ENCODE measurements at regions not wholly inside any gene's neighbourhood (a gene's known extent, or its start where the extent isn't known, plus 50 kb on each side); places are given as distances from the start of the nearest gene placed in this dataset.

DNA sequence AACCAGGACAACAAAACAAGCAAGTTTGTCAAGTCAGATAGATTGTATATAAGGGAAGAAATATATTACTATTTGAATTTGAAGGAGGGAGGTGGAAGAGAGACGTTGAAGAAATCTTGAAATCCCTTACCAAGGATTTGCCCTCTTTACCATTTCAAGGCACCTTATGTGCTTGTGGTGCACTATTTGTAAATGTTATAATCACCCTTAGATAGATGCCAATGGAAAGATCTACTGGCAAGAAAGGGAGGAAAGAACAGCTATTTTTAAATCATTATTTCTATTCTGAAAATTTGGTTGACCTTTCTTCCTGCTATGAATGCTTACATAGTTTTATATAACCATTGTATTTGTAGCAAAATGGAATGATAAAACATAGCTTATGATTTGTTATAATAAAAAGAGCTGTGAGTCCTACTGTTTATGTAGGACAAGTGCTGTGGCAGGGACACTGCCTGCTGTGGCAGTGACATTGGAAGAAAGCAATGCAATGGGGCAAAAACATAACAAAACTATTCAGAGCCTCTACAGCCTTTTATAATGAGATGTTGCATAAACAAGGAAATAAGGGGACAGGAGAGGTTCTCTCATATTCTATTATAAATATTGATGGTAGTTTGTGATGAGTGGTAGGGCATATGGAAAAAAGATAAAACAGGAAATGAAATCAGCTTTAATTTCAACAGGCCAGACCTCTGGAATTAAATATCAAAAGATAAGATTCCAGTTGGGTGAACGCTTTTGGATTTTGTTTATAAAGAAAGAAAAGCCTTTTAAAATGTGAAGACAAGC lies 1145.2 kb upstream of the GJE1 start:
- Histone ChIP-seq H3K4me1 (peaks cover 0 to 36% (median 7%) of the 10 kb centered on the region in 3 donors), H3K36me3 (no peaks in the 10 kb centered on the region), H3K27ac (peak overlapping the region in 1 of 4 donors; percentile 12), H3K27me3 (no peaks in the 10 kb centered on the region), H3K4me3 (no peak overlapping the region), H3K9me3 (no peaks in the 10 kb centered on the region)
- TF ChIP-seq, protein P1, sequence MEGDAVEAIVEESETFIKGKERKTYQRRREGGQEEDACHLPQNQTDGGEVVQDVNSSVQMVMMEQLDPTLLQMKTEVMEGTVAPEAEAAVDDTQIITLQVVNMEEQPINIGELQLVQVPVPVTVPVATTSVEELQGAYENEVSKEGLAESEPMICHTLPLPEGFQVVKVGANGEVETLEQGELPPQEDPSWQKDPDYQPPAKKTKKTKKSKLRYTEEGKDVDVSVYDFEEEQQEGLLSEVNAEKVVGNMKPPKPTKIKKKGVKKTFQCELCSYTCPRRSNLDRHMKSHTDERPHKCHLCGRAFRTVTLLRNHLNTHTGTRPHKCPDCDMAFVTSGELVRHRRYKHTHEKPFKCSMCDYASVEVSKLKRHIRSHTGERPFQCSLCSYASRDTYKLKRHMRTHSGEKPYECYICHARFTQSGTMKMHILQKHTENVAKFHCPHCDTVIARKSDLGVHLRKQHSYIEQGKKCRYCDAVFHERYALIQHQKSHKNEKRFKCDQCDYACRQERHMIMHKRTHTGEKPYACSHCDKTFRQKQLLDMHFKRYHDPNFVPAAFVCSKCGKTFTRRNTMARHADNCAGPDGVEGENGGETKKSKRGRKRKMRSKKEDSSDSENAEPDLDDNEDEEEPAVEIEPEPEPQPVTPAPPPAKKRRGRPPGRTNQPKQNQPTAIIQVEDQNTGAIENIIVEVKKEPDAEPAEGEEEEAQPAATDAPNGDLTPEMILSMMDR (IDR thresholded peaks at IDR 0.05) = no peak
- no peak for TF ChIP-seq POLR2A (IDR thresholded peaks at IDR 0.05)
- TF ChIP-seq EP300 (IDR thresholded peaks at IDR 0.05) = no peak
- TF ChIP-seq POLR2AphosphoS5 (IDR thresholded peaks at IDR 0.05) = no peak
- ATAC-seq = no peak
- WGBS, 2 donors (ENCODE audit: low coverage in 1 of 2) = 21 to 57% methylated on average over 2 of the region's 2 CpGs

GRCh38 chr6:140985679-140986275 lies 1146.9 kb upstream of the GJE1 start:
- no peak for ATAC-seq
- Histone ChIP-seq H3K9me3 (no peaks in the 10 kb centered on the region), H3K4me1 (peaks cover 0 to 40% (median 7%) of the 10 kb centered on the region in 3 donors), H3K27me3 (no peaks in the 10 kb centered on the region), H3K27ac (no peak overlapping the region), H3K4me3 (no peak overlapping the region), H3K36me3 (no peaks in the 10 kb centered on the region)
- TF ChIP-seq, protein P1 (IDR thresholded peaks at IDR 0.05) = no peak
- TF ChIP-seq EP300 (IDR thresholded peaks at IDR 0.05) (no peak), POLR2A (IDR thresholded peaks at IDR 0.05) (no peak), POLR2AphosphoS5 (IDR thresholded peaks at IDR 0.05) (no peak)
- WGBS, 2 donors (ENCODE audit: low coverage in 1 of 2) = 35 to 42% methylated on average over 2 of the region's 2 CpGs

DNA sequence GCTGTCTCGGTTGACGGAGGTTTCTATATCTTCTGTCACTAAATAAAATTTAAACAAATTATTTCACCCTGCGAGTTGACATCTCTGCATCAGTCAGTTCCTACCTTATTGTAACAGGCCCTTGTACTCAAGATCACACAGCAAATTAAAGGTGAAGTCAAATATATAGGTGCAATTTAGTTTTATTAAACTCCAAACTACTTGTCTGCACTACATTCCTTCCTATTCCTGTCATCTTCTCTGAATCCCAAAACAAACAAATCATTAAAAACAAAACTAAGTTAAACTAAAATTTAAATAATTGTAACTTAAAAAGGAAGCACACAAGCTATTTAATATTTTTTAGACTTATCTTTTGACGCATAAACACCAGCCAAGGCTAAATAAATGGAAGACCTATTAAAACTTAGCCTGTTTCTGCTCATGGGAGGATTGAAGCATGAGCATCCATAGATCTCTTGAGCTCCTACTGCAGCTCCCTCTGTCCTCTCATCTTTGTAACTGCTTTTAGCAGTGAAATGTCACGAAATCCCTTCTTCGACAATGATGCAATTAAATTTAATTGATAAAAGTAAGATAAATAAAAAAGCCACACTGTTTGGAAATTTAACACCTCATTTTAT lies 1152.3 kb upstream of the GJE1 start:
- peak; percentile 5 for ATAC-seq
- Histone ChIP-seq H3K4me1 (peaks cover 7 to 39% (median 15%) of the 10 kb centered on the region in 3 donors), H3K27ac (peak overlapping the region; percentile 47 to 73 (median 68)), H3K4me3 (no peak overlapping the region), H3K36me3 (no peaks in the 10 kb centered on the region), H3K9me3 (no peaks in the 10 kb centered on the region), H3K27me3 (no peaks in the 10 kb centered on the region)
- WGBS, 2 donors (ENCODE audit: low coverage in 1 of 2) = 67 to 75% methylated on average over 6 of the region's 6 CpGs
- TF ChIP-seq EP300 (IDR thresholded peaks at IDR 0.05) (no peak), POLR2A (IDR thresholded peaks at IDR 0.05) (no peak), POLR2AphosphoS5 (IDR thresholded peaks at IDR 0.05) (no peak)
- TF ChIP-seq, protein P1 (IDR thresholded peaks at IDR 0.05) = no peak

DNA sequence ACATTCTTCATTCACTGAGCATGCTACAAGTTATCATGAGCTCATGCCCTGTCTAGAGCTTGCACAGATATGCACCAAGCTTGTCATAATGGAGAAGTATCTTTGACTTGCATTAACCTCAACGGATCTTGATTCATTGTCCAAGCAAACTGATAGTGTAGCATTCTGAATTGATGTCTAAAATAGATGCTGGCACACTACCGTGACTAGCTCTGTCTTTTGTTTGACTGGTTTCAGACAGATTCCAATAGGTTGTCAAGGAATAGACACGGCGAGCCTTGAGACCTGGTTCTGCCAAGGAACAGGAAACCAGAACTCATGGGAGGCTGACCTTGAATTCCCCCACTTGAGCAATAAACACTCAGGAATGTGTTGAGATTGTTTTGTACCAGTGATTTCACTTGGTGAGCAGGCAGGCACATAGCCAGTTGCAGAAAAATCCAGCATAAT lies 1153.1 kb upstream of the GJE1 start:
- ATAC-seq = peak; percentile 88
- Histone ChIP-seq H3K27me3 (no peaks in the 10 kb centered on the region), H3K9me3 (no peaks in the 10 kb centered on the region), H3K27ac (peak overlapping the region; percentile 47 to 73 (median 68)), H3K4me3 (no peak overlapping the region), H3K4me1 (peaks cover 7 to 39% (median 15%) of the 10 kb centered on the region in 3 donors), H3K36me3 (no peaks in the 10 kb centered on the region)
- TF ChIP-seq POLR2AphosphoS5 (IDR thresholded peaks at IDR 0.05) (peak; percentile 86), EP300 (IDR thresholded peaks at IDR 0.05) (no peak)
- WGBS, 2 donors (ENCODE audit: low coverage in 1 of 2) = 18 to 19% methylated on average over 4 of the region's 4 CpGs

GRCh38 chr6:140977403-140977802 lies 1155.3 kb upstream of the GJE1 start:
- Histone ChIP-seq H3K4me1 (peaks cover 7 to 39% (median 15%) of the 10 kb centered on the region in 3 donors), H3K36me3 (no peaks in the 10 kb centered on the region), H3K27me3 (no peaks in the 10 kb centered on the region), H3K9me3 (peaks cover 0 to 3% (median 0%) of the 10 kb centered on the region in 3 donors), H3K27ac (peak overlapping the region in 1 of 4 donors; percentile 1), H3K4me3 (no peak overlapping the region)
- WGBS, 2 donors (ENCODE audit: low coverage in 1 of 2) = 33 to 50% methylated on average over 2 of the region's 2 CpGs
- no peak for ATAC-seq
- TF ChIP-seq, protein P1 (IDR thresholded peaks at IDR 0.05) = no peak
- no peak for TF ChIP-seq EP300 (IDR thresholded peaks at IDR 0.05)
- TF ChIP-seq POLR2AphosphoS5 (IDR thresholded peaks at IDR 0.05) = no peak
- no peak for TF ChIP-seq POLR2A (IDR thresholded peaks at IDR 0.05)
